Smooth muscle cell (in vitro differentiated cells): ENCODE measurements at regions not wholly inside any gene's neighbourhood (a gene's known extent, or its start where the extent isn't known, plus 50 kb on each side); places are given as distances from the start of the nearest gene placed in this dataset.

Source experiments
- DNase-seq: peaks from one replicate; lab custom pipeline; 2025; ENCODE audit not compliant: unreplicated experiment; lab: John Stamatoyannopoulos, UW
- H2AFZ ChIP-seq: fragments of 200-600 bp; sonication (generic); 2 replicates; pipeline ENCODE4 v1.6.0; 2016; ENCODE audit warnings: antibody characterized with exemption, low read depth, mild to moderate bottlenecking
- H3F3A ChIP-seq: fragments of 200-600 bp; sonication (generic); 2 replicates; pipeline ENCODE4 v1.6.0; 2017; ENCODE audit warnings: antibody characterized with exemption, low read depth
- H3K27ac ChIP-seq: fragments of 200-600 bp; sonication (generic); 2 replicates; pipeline ENCODE4 v1.5.1; 2016; ENCODE audit warnings: low read depth, mild to moderate bottlenecking
- H3K27me3 ChIP-seq: fragments of 200-600 bp; sonication (generic); 2 replicates; pipeline ENCODE4 v1.6.1; 2016; ENCODE audit warnings: low read depth, mild to moderate bottlenecking
- H3K36me3 ChIP-seq: fragments of 200-600 bp; sonication (generic); 2 replicates; pipeline ENCODE4 v1.5.1; 2016; ENCODE audit warnings: low read depth
- H3K4me1 ChIP-seq: fragments of 200-600 bp; sonication (generic); 2 replicates; pipeline ENCODE4 v1.5.1; 2016; ENCODE audit warnings: low read depth
- H3K4me2 ChIP-seq: fragments of 200-600 bp; sonication (generic); 2 replicates; pipeline ENCODE4 v1.6.0; 2016; ENCODE audit warnings: mild to moderate bottlenecking
- H3K4me3 ChIP-seq: fragments of 200-600 bp; sonication (generic); 2 replicates; pipeline ENCODE4 v1.5.1; 2016; ENCODE audit warnings: mild to moderate bottlenecking
- H3K79me2 ChIP-seq: fragments of 200-600 bp; sonication (generic); 2 replicates; pipeline ENCODE4 v1.6.0; 2016; ENCODE audit warnings: low read depth, mild to moderate bottlenecking
- H3K9ac ChIP-seq: fragments of 200-600 bp; sonication (generic); 2 replicates; pipeline ENCODE4 v1.6.0; 2016; ENCODE audit warnings: low read depth
- H3K9me3 ChIP-seq: fragments of 200-600 bp; sonication (generic); replicated peaks from 2 replicates; pipeline ENCODE4 v1.5.1; 2016; ENCODE audit warnings: low read depth
- H4K20me1 ChIP-seq: fragments of 200-600 bp; sonication (generic); 2 replicates; pipeline ENCODE4 v1.6.0; 2016; ENCODE audit warnings: low read depth
- CTCF ChIP-seq: fragments of 200-600 bp; sonication (generic); IDR thresholded peaks from 2 replicates; pipeline ENCODE4 v1.5.1; 2017; ENCODE audit warnings: borderline replicate concordance, mild to moderate bottlenecking, antibody characterized with exemption; ENCODE audit not compliant: insufficient read depth, poor library complexity, severe bottlenecking
- WGBS: methylation state at CpG from one replicate; pipeline ENCODE4 v1.1.7; 2016; ENCODE audit warnings: low lambda C conversion rate; 5-methylcytosine and 5-hydroxymethylcytosine counted together

- H3K36me3 ChIP-seq: no peaks in the 10 kb centered on the region
- no peak overlapping the region for H3K4me2 ChIP-seq
- H2AFZ ChIP-seq: no peak overlapping the region
- peaks cover 6% of the 10 kb centered on the region for H3K27me3 ChIP-seq
- H3K27ac ChIP-seq: no peak overlapping the region
- no peak for DNase-seq
- no peak overlapping the region for H3K4me3 ChIP-seq
- H3K79me2 ChIP-seq: no peaks in the 10 kb centered on the region
- H3K9ac ChIP-seq: no peak overlapping the region
- no peak for TF ChIP-seq CTCF
- no peaks in the 10 kb centered on the region for H3K9me3 ChIP-seq
- no peaks in the 10 kb centered on the region for H3F3A ChIP-seq
- H3K4me1 ChIP-seq: no peaks in the 10 kb centered on the region
- H4K20me1 ChIP-seq: no peaks in the 10 kb centered on the region
- 83% methylated on average over 2 of the region's 2 CpGs for WGBS
These were observed 1151.8 kb downstream of the TYW1 start for GRCh38 chr7:68148440-68148839.

- 82% methylated on average over 2 of the region's 2 CpGs for whole genome bisulfite sequencing
- no peaks in the 10 kb centered on the region for H3K36me3 ChIP-seq
- no peak overlapping the region for H2AFZ ChIP-seq
- no peaks in the 10 kb centered on the region for H4K20me1 ChIP-seq
- no peak overlapping the region for H3K4me3 ChIP-seq
- H3K9me3 ChIP-seq: no peaks in the 10 kb centered on the region
- no peak overlapping the region for H3K4me2 ChIP-seq
- no peak for DNase-seq
- H3K27me3 ChIP-seq: peaks cover 7% of the 10 kb centered on the region
- H3F3A ChIP-seq: no peaks in the 10 kb centered on the region
- TF ChIP-seq CTCF: no peak
- no peaks in the 10 kb centered on the region for H3K4me1 ChIP-seq
- H3K79me2 ChIP-seq: no peaks in the 10 kb centered on the region
- H3K27ac ChIP-seq: no peak overlapping the region
- H3K9ac ChIP-seq: no peak overlapping the region
These were observed 1155.6 kb downstream of the TYW1 start for GRCh38 chr7:68152205-68152604.

GRCh38 chr7:68155676-68156075 is 1159.0 kb downstream of the TYW1 start:
- Histone ChIP-seq H3K4me2 (no peak overlapping the region), H4K20me1 (no peaks in the 10 kb centered on the region), H3K36me3 (no peaks in the 10 kb centered on the region), H2AFZ (no peak overlapping the region), H3K4me1 (no peaks in the 10 kb centered on the region), H3K9me3 (no peaks in the 10 kb centered on the region), H3K9ac (no peak overlapping the region), H3K4me3 (no peak overlapping the region), H3K79me2 (no peaks in the 10 kb centered on the region), H3K27me3 (peaks cover 9% of the 10 kb centered on the region), H3K27ac (no peak overlapping the region), H3F3A (no peaks in the 10 kb centered on the region)
- no peak for TF ChIP-seq CTCF
- DNase-seq: no peak
- WGBS: 87% methylated on average over 2 of the region's 2 CpGs

- no peaks in the 10 kb centered on the region for H3K79me2 ChIP-seq
- H4K20me1 ChIP-seq: no peaks in the 10 kb centered on the region
- H3K4me1 ChIP-seq: no peaks in the 10 kb centered on the region
- 50% methylated on average over 2 of the region's 2 CpGs for WGBS
- no peak overlapping the region for H3K4me2 ChIP-seq
- H3K27me3 ChIP-seq: peaks cover 3% of the 10 kb centered on the region
- H3K27ac ChIP-seq: no peak overlapping the region
- H3F3A ChIP-seq: no peaks in the 10 kb centered on the region
- H3K4me3 ChIP-seq: no peak overlapping the region
- H3K9me3 ChIP-seq: no peaks in the 10 kb centered on the region
- no peak overlapping the region for H2AFZ ChIP-seq
- no peak for DNase-seq
- H3K36me3 ChIP-seq: no peaks in the 10 kb centered on the region
- no peak overlapping the region for H3K9ac ChIP-seq
- TF ChIP-seq CTCF: no peak
These were observed 1162.2 kb downstream of the TYW1 start for GRCh38 chr7:68158686-68159295.
